ENCODE measurements at regions not wholly inside any gene's neighbourhood (a gene's known extent, or its start where the extent isn't known, plus 50 kb on each side); places are given as distances from the start of the nearest gene placed in this dataset.
A peak's percentile ranks its signal among the peaks of the same experiment; 100 is the strongest.

DNA sequence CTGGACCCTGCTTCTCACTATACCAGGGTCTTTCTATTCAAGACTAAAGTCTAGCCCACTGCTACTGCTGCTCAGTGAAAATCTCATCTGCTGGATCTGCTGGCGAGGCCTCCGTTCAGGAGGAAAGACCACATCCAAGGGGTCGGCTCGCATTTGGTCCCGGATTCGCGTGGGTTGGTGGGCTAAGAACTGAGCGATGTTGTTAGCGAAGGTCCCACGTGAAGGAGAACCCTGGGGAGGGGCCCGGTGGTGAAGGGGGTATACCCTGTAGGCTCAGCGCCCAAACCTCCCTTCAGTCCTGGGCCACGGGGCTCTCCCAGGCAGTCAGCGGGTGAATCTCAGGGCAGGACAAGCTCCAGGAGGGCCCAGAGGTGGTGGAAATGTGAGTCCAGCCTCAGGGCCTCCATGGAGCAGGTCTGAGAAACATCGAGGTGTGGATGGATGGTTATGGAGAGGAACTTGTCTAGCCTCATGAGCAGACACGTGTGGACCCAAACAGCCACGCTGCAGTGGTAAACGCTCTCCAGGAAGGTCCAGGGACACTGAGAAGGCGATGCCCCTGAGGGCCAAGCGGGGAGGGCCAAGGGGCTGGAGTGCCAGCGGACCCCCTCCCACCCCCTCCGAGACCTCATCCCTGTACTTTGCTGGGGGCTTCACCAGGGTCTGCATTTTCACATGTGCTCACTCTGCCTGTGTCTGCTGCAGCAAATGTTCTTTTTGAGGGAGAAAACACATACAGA is 152.3 kb downstream of the CTTN start:
- TF ChIP-seq, protein P1, sequence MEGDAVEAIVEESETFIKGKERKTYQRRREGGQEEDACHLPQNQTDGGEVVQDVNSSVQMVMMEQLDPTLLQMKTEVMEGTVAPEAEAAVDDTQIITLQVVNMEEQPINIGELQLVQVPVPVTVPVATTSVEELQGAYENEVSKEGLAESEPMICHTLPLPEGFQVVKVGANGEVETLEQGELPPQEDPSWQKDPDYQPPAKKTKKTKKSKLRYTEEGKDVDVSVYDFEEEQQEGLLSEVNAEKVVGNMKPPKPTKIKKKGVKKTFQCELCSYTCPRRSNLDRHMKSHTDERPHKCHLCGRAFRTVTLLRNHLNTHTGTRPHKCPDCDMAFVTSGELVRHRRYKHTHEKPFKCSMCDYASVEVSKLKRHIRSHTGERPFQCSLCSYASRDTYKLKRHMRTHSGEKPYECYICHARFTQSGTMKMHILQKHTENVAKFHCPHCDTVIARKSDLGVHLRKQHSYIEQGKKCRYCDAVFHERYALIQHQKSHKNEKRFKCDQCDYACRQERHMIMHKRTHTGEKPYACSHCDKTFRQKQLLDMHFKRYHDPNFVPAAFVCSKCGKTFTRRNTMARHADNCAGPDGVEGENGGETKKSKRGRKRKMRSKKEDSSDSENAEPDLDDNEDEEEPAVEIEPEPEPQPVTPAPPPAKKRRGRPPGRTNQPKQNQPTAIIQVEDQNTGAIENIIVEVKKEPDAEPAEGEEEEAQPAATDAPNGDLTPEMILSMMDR (conservative IDR thresholded peaks at IDR 0.05; ENCODE audit: low read length) = no peak
- no peak for DNase-seq (ENCODE audit: low read depth)
- no peak overlapping the region for H3K4me3 ChIP-seq (ENCODE audit: low read length)

DNA sequence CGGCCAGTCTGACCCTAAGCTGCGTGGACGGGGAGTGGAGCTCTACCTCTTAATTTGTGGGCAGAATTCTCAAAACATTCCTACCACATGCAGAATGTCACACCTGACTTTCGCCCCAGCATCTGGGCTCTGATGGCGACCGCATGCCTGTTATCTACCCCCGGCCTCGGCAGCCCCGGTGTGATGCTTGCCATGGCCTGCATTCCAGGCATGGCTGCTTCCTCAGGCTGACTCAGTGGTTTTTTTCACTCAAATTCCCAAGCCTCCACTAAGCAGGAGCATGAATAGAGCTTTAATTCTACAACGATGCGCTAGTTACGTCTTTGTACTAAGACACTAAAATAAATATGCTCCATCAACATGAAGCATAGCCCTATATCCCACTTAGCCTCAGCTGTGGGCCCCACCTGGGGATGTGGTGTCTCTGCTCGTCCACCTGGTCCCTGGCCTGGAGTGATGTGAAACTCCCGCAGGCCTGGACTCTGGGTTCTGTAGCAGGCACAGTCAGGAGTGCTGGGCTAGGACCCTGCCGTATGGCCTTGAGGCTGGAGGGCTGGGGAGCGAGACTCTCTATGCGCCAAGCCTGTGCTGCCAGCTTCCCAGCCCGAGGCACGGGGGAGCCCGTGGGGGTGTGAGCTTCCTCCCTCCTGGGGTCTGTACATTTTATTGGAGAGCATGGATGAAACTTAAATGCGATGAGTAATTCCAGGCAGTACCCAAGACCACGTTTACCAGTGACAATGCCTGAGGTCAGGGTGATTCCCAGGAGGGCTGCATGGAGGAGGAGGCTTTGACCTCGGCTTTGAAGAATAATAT is 153.2 kb downstream of the CTTN start:
- peak; percentile 24 for DNase-seq (ENCODE audit: low read depth)
- no peak overlapping the region for H3K4me3 ChIP-seq (ENCODE audit: low read length)
- TF ChIP-seq, protein P1 (conservative IDR thresholded peaks at IDR 0.05; ENCODE audit: low read length) = no peak

DNA sequence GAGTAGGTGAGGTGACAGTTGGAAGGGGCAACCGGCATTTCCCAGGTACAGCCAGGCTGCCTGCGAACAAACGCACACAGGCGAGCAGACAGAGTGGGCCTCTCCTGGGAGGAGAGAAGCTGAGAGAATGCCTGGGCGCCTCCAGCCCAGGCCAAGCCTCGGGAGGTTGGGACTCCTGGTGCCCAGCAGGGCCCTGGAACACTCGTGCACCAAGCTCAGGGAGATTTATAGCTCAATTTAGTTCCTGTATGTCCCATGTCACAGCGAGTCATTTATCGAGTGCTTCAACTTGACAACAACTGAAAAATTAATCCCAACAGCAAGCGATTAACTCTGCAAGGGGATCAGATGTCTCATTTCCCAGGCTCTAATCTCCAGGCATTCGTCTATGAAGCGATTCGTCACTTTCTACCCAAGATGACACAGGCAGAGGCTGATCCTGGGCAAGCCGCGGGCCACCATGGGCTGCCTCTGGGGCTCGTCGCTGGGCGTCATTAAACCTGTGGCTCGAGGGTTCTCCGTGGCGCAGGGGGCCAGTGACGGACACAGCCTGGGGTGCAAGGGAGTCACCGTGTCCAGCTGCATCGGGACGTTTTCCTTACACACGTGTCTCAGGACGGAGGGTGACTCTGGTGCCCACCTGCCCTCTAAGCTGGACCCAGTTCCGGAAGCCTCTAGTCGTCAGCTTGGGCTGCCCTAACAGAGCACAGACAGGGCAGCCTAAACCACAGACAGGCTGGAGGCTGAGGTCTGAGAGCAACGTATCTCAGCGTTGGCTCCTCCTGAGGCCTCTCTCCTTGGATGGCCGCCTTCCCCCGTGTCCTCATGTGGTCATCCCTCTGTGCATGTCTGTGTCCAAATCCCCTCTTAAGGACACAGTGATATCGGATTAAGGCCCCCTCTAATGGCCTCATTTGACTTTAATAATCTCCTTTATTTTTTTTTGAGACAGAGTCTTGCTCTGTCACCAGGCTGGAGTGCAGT is 154.1 kb downstream of the CTTN start:
- TF ChIP-seq, protein P1 (conservative IDR thresholded peaks at IDR 0.05; ENCODE audit: low read length) = no peak
- H3K4me3 ChIP-seq (ENCODE audit: low read length) = no peak overlapping the region
- DNase-seq (ENCODE audit: low read depth) = no peak

DNA sequence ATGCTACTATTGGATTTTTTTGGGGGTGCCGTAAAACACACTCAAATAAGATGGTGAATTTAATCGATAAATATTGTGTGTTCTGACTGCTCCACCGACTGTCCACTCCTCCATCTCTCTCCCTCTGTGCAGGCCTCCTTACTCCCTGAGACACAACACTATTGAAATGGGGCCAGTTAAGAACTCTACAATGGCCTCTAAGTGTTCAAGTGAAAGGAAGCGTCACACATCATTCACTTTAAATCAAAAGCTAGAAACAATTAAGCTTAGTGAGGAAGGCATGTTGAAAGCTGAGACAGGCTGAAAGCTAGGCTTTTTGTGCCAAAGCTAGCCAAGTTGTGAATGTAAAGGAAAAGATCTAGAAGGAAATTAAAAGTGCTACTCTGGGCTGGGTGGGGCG is 156.7 kb downstream of the CTTN start:
- no peak for DNase-seq (ENCODE audit: low read depth)
- H3K4me3 ChIP-seq (ENCODE audit: low read length) = no peak overlapping the region
- TF ChIP-seq, protein P1 (conservative IDR thresholded peaks at IDR 0.05; ENCODE audit: low read length) = no peak

DNA sequence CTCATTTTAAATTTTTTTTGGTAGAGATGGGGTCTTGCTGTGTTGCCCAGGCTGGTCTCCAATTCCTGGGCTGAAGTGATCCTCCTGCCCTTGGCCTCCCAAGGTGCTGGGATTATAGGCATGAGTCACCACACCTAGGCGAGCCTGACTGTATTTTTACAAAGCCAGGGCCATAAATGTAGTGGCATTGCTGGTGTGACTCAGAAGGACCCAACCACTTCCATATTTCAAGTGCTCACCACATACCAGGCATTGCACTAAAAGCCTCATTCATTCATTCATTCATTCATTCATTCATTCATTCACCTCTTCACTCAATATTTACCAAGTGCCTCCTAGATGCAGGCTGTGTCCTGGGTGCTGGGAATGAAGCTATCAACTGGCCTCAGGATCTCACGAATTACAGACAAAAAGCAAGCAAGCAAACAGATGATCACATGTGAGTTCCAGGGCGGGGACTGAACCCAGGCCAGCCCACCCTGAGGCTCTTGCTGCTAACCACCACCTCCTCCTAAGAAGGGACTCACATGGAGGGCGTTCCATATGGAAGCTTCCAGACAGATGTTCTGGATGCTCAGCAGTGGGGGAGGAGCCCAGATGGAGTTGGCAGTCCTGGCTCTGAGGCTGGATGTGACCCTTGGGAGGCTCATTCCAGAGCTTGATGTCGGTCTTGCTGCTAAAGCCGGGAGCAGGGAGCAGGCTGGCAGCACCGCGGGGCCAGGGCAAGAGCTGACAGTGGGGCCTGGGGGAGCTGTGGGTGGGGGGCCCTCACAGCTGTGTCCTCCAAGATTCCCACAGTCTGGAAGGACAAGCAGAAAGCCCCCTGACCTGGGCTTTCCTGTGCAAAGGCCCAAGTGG is 158.8 kb downstream of the CTTN start:
- H3K4me3 ChIP-seq (ENCODE audit: low read length) = no peak overlapping the region
- DNase-seq (ENCODE audit: low read depth) = peak; percentile 58
- TF ChIP-seq, protein P1 (conservative IDR thresholded peaks at IDR 0.05; ENCODE audit: low read length) = no peak
